K562 (cell line): ENCODE measurements at regions not wholly inside any gene's neighbourhood (a gene's known extent, or its start where the extent isn't known, plus 50 kb on each side); places are given as distances from the start of the nearest gene placed in this dataset.

Experiments
- ATAC-seq: fragments of 200-7000 bp; cut with Tn5 transposase; 3 replicates; pipeline ENCODE4 v1.9.1; 2020; ENCODE audit warnings: moderate library complexity
- BruUV-seq: library from RNA; stranded (reverse); fragments of 400-500 nt; replicated peaks from 2 replicates; lab custom pipeline; 2021; lab: Mats Ljungman, UMichigan
- CTCF ChIA-PET: fragments of 300-600 bp; formaldehyde crosslinking; extraction: SDS; loops from one replicate; lab custom pipeline; 2021; ENCODE audit warnings: low intra/inter-chr PET ratio; lab: Yijun Ruan, JAX
- POLR2A ChIA-PET: fragments of 300-600, 350-650 bp; sonication (Branson Sonifier 250); formaldehyde crosslinking; extraction: SDS; loops from one replicate; lab custom pipeline; 2021; ENCODE audit warnings: antibody characterized with exemption, inconsistent platforms; lab: Yijun Ruan, JAX
- DNase-seq, 4 experiments: peaks; one replicate each; pipeline versions ENCODE4 v3.0.0 to v3.0.0-alpha.2; 2011 to 2018; ENCODE audit warnings: low spot score in 3 of 4, mixed read lengths in 3 of 4; ENCODE audit errors: extremely low read depth in 1 of 4
- FAIRE-seq: peaks from 2 replicates; lab custom pipeline; 2011; peaks lifted over from hg19 to GRCh38; lab: Jason Lieb, UNC
- H2AFZ ChIP-seq: 2 replicates; pipeline ENCODE4 v1.6.0; 2011; ENCODE audit warnings: low read depth, low read length, control low read depth, inconsistent platforms
- H3K27ac ChIP-seq: fragments of 200-600 bp; 3 replicates; pipeline ENCODE4 v1.8.0; 2011; ENCODE audit warnings: low read depth, mild to moderate bottlenecking, control low read depth, inconsistent platforms, low read length, moderate library complexity, mixed read lengths; ENCODE audit errors: extremely low read depth
- H3K27me3 ChIP-seq, 2 experiments: fragments of 300-600 bp in 1 of 2; 2 replicates in 1 of 2; 3 replicates in 1 of 2; pipeline versions ENCODE4 v1.6.0 to v1.8.0; 2011; ENCODE audit warnings: inconsistent platforms in 2 of 2, low read length in 2 of 2, mild to moderate bottlenecking in 1 of 2, mixed read lengths in 1 of 2, moderate library complexity in 1 of 2; ENCODE audit not compliant: control insufficient read depth in 2 of 2, insufficient read depth in 2 of 2
- H3K36me3 ChIP-seq: fragments of 300-600 bp; 3 replicates; pipeline ENCODE4 v1.8.0; 2011; ENCODE audit warnings: mild to moderate bottlenecking, low read length, inconsistent platforms; ENCODE audit not compliant: control insufficient read depth, insufficient read depth
- H3K4me1 ChIP-seq, 2 experiments: fragments of 200-600 bp in 1 of 2; replicated peaks in 1 of 2; 2 replicates in 1 of 2; 3 replicates in 1 of 2; pipeline versions ENCODE4 v1.5.1 to v1.8.0; 2011; ENCODE audit warnings: inconsistent platforms in 2 of 2, low read length in 2 of 2, mild to moderate bottlenecking in 1 of 2, mixed read lengths in 1 of 2, moderate library complexity in 1 of 2; ENCODE audit not compliant: control insufficient read depth in 2 of 2, insufficient read depth in 2 of 2
- H3K4me2 ChIP-seq: 2 replicates; pipeline ENCODE4 v1.6.1; 2011; ENCODE audit warnings: low read length, control low read depth, inconsistent platforms, mixed read lengths; ENCODE audit not compliant: insufficient read depth
- H3K4me3 ChIP-seq: fragments of 200-600 bp; sonication (generic), shearing (Covaris generic); 2 replicates; pipeline ENCODE4 v1.5.1; 2016; ENCODE audit warnings: control low read depth, inconsistent platforms
- H3K79me2 ChIP-seq: fragments of 200-600 bp; 3 replicates; pipeline ENCODE4 v1.8.0; 2011; ENCODE audit warnings: low read length, inconsistent platforms; ENCODE audit not compliant: control insufficient read depth, insufficient read depth
- H3K9ac ChIP-seq, 2 experiments: 2 replicates each; pipeline versions ENCODE4 v1.6.0 to v1.6.1; 2011; ENCODE audit warnings: low read depth in 2 of 2, low read length in 2 of 2, control low read depth in 1 of 2, inconsistent platforms in 1 of 2, mild to moderate bottlenecking in 1 of 2, mixed read lengths in 1 of 2; ENCODE audit not compliant: insufficient read depth in 1 of 2
- H3K9me1 ChIP-seq: one replicate; pipeline ENCODE4 v1.6.0; 2011; ENCODE audit warnings: inconsistent platforms, mild to moderate bottlenecking, low read length, moderate library complexity; ENCODE audit not compliant: control insufficient read depth, insufficient read depth
- H3K9me3 ChIP-seq: replicated peaks from 2 replicates; pipeline ENCODE4 v1.5.1; 2011; ENCODE audit warnings: low read depth, low read length, inconsistent platforms; ENCODE audit not compliant: control insufficient read depth, insufficient read depth
- H4K20me1 ChIP-seq: replicated peaks from 2 replicates; pipeline ENCODE4 v1.6.1; 2011; ENCODE audit warnings: low read length, inconsistent platforms, mixed read lengths; ENCODE audit not compliant: control insufficient read depth, insufficient read depth
- ATF1 ChIP-seq, 2 experiments: fragments of 450-650 bp in 1 of 2; IDR thresholded peaks; 2 replicates each; pipeline ENCODE4 v1.6.1; 2016; ENCODE audit warnings: missing compliant biosample characterization in 1 of 2, missing genetic modification characterization in 1 of 2
- COPS2 ChIP-seq: fragments of 450-650 bp; conservative IDR thresholded peaks from 2 replicates; pipeline ENCODE4 v1.6.1; 2016; ENCODE audit warnings: mild to moderate bottlenecking, moderate library complexity
- E2F1 ChIP-seq: sonication (generic); formaldehyde crosslinking; IDR thresholded peaks from 2 replicates; pipeline ENCODE4 v1.8.1; 2023; ENCODE audit warnings: mild to moderate bottlenecking, missing genetic modification reagents, moderate library complexity
- EZH2 ChIP-seq: IDR thresholded peaks from 2 replicates; pipeline ENCODE4 v1.6.1; 2012; ENCODE audit warnings: low read depth, mild to moderate bottlenecking, inconsistent platforms, low read length, borderline replicate concordance
- FOXP1 ChIP-seq: sonication (generic); formaldehyde crosslinking; IDR thresholded peaks from 2 replicates; pipeline ENCODE4 v1.8.0; 2022; ENCODE audit warnings: mild to moderate bottlenecking, missing genetic modification reagents
- GATAD2B ChIP-seq: fragments of 450-650 bp; IDR thresholded peaks from 2 replicates; pipeline ENCODE4 v1.6.1; 2017; ENCODE audit warnings: mild to moderate bottlenecking, borderline replicate concordance
- HIVEP1 ChIP-seq: fragments of 250-450 bp; sonication (Bioruptor Pico); IDR thresholded peaks from 2 replicates; pipeline ENCODE4 v1.4.0; 2020; ENCODE audit warnings: mild to moderate bottlenecking
- NFXL1 ChIP-seq: fragments of 450-650 bp; formaldehyde crosslinking; IDR thresholded peaks from 2 replicates; pipeline ENCODE4 v1.4.0; 2021; ENCODE audit warnings: mild to moderate bottlenecking
- NR2C1 ChIP-seq, 2 experiments: fragments of 450-650 bp; IDR thresholded peaks; 2 replicates each; pipeline ENCODE4 v1.6.1; 2017; ENCODE audit warnings: mild to moderate bottlenecking in 2 of 2, antibody characterized with exemption in 1 of 2, inconsistent platforms in 1 of 2, missing compliant biosample characterization in 1 of 2, missing genetic modification characterization in 1 of 2
- RAD21 ChIP-seq, 2 experiments: fragments of 250-450 bp in 1 of 2; fragments of 450-650 bp in 1 of 2; sonication (Bioruptor Pico) in 1 of 2; formaldehyde crosslinking in 1 of 2; IDR thresholded peaks in 1 of 2; conservative IDR thresholded peaks in 1 of 2; 2 replicates each; pipeline versions ENCODE4 v1.4.0 to v1.8.0; 2020 to 2022; ENCODE audit warnings: mild to moderate bottlenecking in 2 of 2, moderate library complexity in 1 of 2
- RBM22 ChIP-seq: fragments of 200-400 bp; formaldehyde crosslinking; IDR thresholded peaks from 2 replicates; pipeline ENCODE4 v1.6.1; 2018; ENCODE audit warnings: low read length, low read depth; ENCODE audit not compliant: poor library complexity, severe bottlenecking
- SFPQ ChIP-seq: fragments of 200-400 bp; formaldehyde crosslinking; IDR thresholded peaks from 2 replicates; pipeline ENCODE4 v1.6.1; 2017; ENCODE audit warnings: mild to moderate bottlenecking, low read depth, low read length, moderate library complexity
- SIX5 ChIP-seq, 2 experiments: IDR thresholded peaks; 2 replicates each; pipeline ENCODE4 v1.6.1; 2011; ENCODE audit warnings: low read length in 2 of 2, borderline replicate concordance in 1 of 2, low read depth in 1 of 2, mild to moderate bottlenecking in 1 of 2, moderate library complexity in 1 of 2; ENCODE audit not compliant: insufficient read depth in 1 of 2
- SMAD2 ChIP-seq: fragments of 150-350 bp; IDR thresholded peaks from 2 replicates; pipeline ENCODE4 v1.6.1; 2014; ENCODE audit warnings: low read depth, mild to moderate bottlenecking, low read length
- ZNF324 ChIP-seq: fragments of 250-450 bp; sonication (Bioruptor Pico); IDR thresholded peaks from 2 replicates; pipeline ENCODE4 v1.4.0; 2020; ENCODE audit warnings: mild to moderate bottlenecking
- ZNF444 ChIP-seq: fragments of 250-450 bp; sonication (Bioruptor Pico); IDR thresholded peaks from 2 replicates; pipeline ENCODE4 v1.4.0; 2020; ENCODE audit warnings: mild to moderate bottlenecking, moderate library complexity
- ZNF445 ChIP-seq: fragments of 250-450 bp; sonication (Bioruptor Pico); IDR thresholded peaks from 2 replicates; pipeline ENCODE4 v1.4.0; 2020; ENCODE audit warnings: low read depth, mild to moderate bottlenecking, moderate library complexity
- WGBS: fragments of 100-300 bp; shearing (Covaris generic); methylation state at CpG from one replicate; pipeline ENCODE4 v1.1.6; 2016; ENCODE audit warnings: low coverage, mixed read lengths; ENCODE audit not compliant: insufficient coverage; ENCODE audit errors: missing lambda C conversion rate; 5-methylcytosine and 5-hydroxymethylcytosine counted together
- in situ Hi-C: fragments of 300-500 bp; cut with MboI; formaldehyde crosslinking; loops from 4 replicates; pipeline ENCODE4 v1.15.0; 2018; ENCODE audit warnings: inconsistent platforms, mixed read lengths
- intact Hi-C: fragments of 100-400 bp; cut with micrococcal nuclease; formaldehyde crosslinking; loops from 2 replicates; pipeline ENCODE4 v1.14.2; 2022

- H3K79me2 ChIP-seq, result no peaks in the 10 kb centered on the region
- H3K9ac ChIP-seq, result no peak overlapping the region
- no peak overlapping the region for H3K4me3 ChIP-seq
- no TSS peak for BruUV-seq
- TF ChIP-seq RBM22 (no peak), ZNF324 (CRISPR knock-in tag) (no peak), ZNF444 (CRISPR knock-in tag) (no peak), ZNF445 (CRISPR knock-in tag) (no peak), SIX5 (IDR thresholded peaks at IDR 0.05; ENCODE audit: borderline replicate concordance in 1 of 2, insufficient read depth in 1 of 2, low read depth in 1 of 2, low read length in 2 of 2) (no peak), E2F1 (CRISPR knock-in tag) (no peak), SFPQ (no peak), GATAD2B (no peak), HIVEP1 (no peak), COPS2 (no peak), FOXP1 (CRISPR knock-in tag) (no peak), ATF1 (CRISPR knock-in tag; IDR thresholded peaks at IDR 0.05) (no peak), ATF1 (tag; IDR thresholded peaks at IDR 0.05) (no peak), EZH2 (no peak), SMAD2 (no peak), RAD21 (CRISPR knock-in tag; conservative IDR thresholded peaks at IDR 0.05 in 1 of 2, IDR thresholded peaks at IDR 0.05 in 1 of 2) (no peak), NFXL1 (CRISPR knock-in tag) (no peak), NR2C1 (IDR thresholded peaks at IDR 0.05) (no peak), NR2C1 (tag; IDR thresholded peaks at IDR 0.05) (no peak)
- DNase-seq, result no peak
- H3K27me3 ChIP-seq, result no peaks in the 10 kb centered on the region
- in situ Hi-C loops, result no loop called here
- H4K20me1 ChIP-seq, result no peaks in the 10 kb centered on the region
- no peak overlapping the region for H2AFZ ChIP-seq
- ChIA-PET POLR2A (no interaction called here), CTCF (no interaction called here)
- no peaks in the 10 kb centered on the region for H3K9me1 ChIP-seq
- no peaks in the 10 kb centered on the region for H3K36me3 ChIP-seq
- ATAC-seq, result peak; percentile 51; the same call in 2 of the 3 replicates
- no peaks in the 10 kb centered on the region for H3K9me3 ChIP-seq
- 72% methylated on average over 6 of the region's 6 CpGs for WGBS
- H3K27ac ChIP-seq, result no peak overlapping the region
- no peaks in the 10 kb centered on the region for H3K4me1 ChIP-seq
- intact Hi-C loops, result no loop called here
- peak; percentile 15 for FAIRE-seq
- no peak overlapping the region for H3K4me2 ChIP-seq
These were observed 54.1 kb upstream of the AKR1C1 start for GRCh38 chr10:4909118-4909517.
